ENCODE measurements at regions not wholly inside any gene's neighbourhood (a gene's known extent, or its start where the extent isn't known, plus 50 kb on each side); places are given as distances from the start of the nearest gene placed in this dataset.

DNA sequence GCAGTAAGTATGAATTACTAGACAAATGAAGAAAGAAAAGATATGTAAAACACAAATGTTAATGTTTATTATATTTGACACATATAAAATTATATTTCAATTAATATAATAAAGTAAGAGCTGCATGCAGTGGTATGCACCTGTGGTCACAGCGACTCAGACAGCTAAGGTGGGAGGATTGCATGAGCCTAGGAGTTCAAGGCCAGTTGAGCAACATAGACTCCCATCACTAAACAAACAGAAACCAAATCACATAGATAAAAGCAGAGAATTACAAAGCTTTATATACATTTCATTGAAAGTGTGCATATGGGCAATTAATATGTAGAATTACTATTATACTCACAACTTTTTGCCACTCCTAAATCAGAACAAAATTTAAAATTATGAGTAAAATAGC, 70.0 kb upstream of the HTATIP2 start:
- TF ChIP-seq, protein P1, sequence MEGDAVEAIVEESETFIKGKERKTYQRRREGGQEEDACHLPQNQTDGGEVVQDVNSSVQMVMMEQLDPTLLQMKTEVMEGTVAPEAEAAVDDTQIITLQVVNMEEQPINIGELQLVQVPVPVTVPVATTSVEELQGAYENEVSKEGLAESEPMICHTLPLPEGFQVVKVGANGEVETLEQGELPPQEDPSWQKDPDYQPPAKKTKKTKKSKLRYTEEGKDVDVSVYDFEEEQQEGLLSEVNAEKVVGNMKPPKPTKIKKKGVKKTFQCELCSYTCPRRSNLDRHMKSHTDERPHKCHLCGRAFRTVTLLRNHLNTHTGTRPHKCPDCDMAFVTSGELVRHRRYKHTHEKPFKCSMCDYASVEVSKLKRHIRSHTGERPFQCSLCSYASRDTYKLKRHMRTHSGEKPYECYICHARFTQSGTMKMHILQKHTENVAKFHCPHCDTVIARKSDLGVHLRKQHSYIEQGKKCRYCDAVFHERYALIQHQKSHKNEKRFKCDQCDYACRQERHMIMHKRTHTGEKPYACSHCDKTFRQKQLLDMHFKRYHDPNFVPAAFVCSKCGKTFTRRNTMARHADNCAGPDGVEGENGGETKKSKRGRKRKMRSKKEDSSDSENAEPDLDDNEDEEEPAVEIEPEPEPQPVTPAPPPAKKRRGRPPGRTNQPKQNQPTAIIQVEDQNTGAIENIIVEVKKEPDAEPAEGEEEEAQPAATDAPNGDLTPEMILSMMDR (IDR thresholded peaks at IDR 0.05; ENCODE audit: low read depth, low read length) = no peak
- no peak for DNase-seq (ENCODE audit: extremely low read depth, low read depth)

DNA sequence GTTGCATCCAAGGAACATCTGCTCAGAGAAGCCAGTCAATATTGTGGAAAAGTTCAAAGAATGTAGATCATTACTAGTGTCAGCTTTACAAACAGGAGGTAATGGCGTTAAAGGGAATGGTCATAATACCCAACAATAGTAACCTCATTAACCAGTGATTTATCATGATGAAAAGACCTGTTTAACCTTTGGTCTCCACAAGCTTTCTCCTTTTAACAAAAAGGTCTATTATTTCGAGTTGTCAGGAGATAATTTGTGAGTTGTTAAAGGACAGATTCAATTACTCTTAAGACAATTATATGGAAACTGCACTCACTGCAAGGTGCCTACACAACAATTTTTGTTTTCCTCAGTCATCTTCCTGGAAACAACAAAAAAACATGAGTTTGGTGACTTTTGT, 73.8 kb upstream of the HTATIP2 start:
- DNase-seq (ENCODE audit: extremely low read depth, low read depth) = no peak
- TF ChIP-seq, protein P1 (IDR thresholded peaks at IDR 0.05; ENCODE audit: low read depth, low read length) = no peak

DNA sequence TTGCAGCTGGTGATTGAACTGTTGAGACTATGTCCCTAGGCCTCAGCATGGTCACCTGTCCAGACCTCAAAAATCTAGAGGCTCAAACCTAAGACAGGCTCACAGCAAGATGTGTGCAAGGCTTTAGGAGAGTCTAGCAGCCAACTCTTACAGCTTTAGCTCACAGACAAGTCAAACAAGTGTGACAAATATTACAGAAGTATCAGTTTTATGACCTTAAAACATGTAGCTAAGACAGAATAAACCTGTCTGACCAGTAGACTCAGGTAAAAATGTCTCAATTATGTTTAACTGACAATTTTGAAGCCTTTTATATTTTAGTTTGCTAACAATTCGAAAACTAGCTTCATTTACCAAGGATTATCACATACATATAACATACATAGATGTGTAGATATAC, 80.0 kb upstream of the HTATIP2 start:
- TF ChIP-seq, protein P1 (IDR thresholded peaks at IDR 0.05; ENCODE audit: low read depth, low read length) = no peak
- DNase-seq (ENCODE audit: extremely low read depth, low read depth) = no peak

GRCh38 chr11:20278727-20279126, 84.8 kb upstream of the HTATIP2 start:
- no peak for DNase-seq (ENCODE audit: extremely low read depth, low read depth)

DNA sequence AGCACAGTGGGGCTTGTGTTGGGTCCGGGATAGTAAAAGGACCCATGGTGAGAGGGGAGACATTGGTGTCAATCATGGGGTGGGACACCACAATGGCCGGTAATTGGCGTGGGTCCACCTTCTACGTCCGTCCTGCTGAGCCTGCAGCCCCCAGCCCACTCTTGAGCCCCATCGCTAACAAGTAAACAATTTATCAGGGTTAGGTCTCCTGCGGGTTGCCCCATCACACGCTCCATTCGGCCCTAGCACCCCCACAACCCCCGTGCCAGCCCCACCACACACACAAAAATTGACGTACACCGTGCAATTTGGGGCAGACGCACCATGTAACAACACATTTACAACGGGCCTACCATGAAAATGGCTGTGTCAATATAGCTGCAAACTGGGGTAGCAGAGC, 86.5 kb upstream of the HTATIP2 start:
- no peak for DNase-seq (ENCODE audit: extremely low read depth, low read depth)
- TF ChIP-seq, protein P1 (IDR thresholded peaks at IDR 0.05; ENCODE audit: low read depth, low read length) = no peak

More at GRCh38 chr11:20278727-20279126, 84.8 kb upstream of the HTATIP2 start:
- TF ChIP-seq, protein P1 (IDR thresholded peaks at IDR 0.05; ENCODE audit: low read depth, low read length) = no peak

DNA sequence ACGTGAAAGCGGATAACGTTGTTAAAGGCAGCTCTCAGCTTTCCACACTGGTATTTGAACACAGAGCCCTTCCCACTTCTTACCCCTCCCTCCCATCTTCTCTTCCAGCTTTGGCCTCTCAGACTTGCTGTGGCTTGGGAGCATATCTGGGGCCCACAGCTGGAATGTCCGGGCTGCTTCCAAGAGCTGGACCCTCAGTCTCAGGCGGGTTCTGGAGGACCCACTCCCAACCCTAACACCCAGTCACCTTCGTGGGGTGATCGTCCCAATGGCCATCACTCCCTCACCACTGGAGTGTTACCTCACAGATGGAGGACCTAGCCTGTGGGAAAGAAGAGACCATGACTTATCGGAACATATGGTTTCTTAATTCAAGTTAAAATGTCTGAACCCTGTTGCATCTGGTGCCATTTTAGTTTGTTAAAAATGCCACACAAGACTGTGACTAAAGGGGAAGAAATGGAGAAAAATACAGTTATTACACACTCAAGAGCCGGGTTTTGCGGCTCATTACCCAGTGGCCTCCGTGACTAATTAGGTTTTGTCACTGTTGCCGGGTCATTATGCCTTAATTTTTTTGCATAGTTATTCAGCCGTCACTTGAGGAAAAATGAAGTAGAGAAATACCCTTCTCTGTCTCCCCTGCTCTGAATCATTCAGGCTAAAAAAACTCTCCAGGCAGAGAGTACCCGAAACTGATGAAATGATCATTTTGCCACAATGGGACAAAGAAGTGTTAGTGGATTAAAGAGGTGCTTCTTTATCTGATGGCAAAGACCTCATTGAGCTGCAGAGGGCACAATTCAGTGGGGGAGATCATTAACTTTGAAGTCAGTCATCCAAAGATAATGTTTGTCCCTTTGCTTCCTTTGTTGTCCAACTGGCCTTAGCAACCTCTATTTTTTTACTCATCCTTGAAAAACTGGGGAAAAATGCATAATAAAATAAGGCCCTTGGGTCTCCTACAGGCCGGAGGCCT, 87.2 kb upstream of the HTATIP2 start:
- TF ChIP-seq, protein P1 (IDR thresholded peaks at IDR 0.05; ENCODE audit: low read depth, low read length) = no peak
- DNase-seq (ENCODE audit: extremely low read depth, low read depth) = no peak

- TF ChIP-seq, protein P1 (IDR thresholded peaks at IDR 0.05; ENCODE audit: low read depth, low read length) = no peak
- no peak for DNase-seq (ENCODE audit: extremely low read depth, low read depth)
Observed at GRCh38 chr11:20274031-20274430, 89.5 kb upstream of the HTATIP2 start.

All from AG09319 (cell line).